Kidney (tissue), 13 donors: ENCODE measurements at regions not wholly inside any gene's neighbourhood (a gene's known extent, or its start where the extent isn't known, plus 50 kb on each side); places are given as distances from the start of the nearest gene placed in this dataset.

Experiments used
- DNase-seq, 5 donors: peaks; one replicate each; pipeline ENCODE4 v3.0.0-alpha.2; 2013 to 2020
- FAIRE-seq: peaks from 2 replicates; lab custom pipeline; 2012; peaks lifted over from hg19 to GRCh38; lab: Jason Lieb, UNC
- H3K27ac ChIP-seq, 2 donors: one replicate each; pipeline ENCODE4 v1.7.0; 2013; ENCODE audit warnings: low read depth in 2 of 2, low read length in 2 of 2, inconsistent platforms in 1 of 2
- H3K27me3 ChIP-seq: one replicate; pipeline ENCODE4 v1.7.1; 2013; ENCODE audit warnings: low read length, inconsistent platforms; ENCODE audit not compliant: control insufficient read depth, insufficient read depth
- H3K36me3 ChIP-seq, 3 donors: one replicate each; pipeline versions ENCODE4 v1.7.0 to v1.7.1; 2013; ENCODE audit warnings: low read length in 3 of 3, control low read depth in 1 of 3, inconsistent platforms in 1 of 3; ENCODE audit not compliant: insufficient read depth in 3 of 3, control insufficient read depth in 2 of 3
- H3K4me1 ChIP-seq, 3 donors: one replicate each; pipeline versions ENCODE4 v1.7.0 to v1.7.1; 2013; ENCODE audit warnings: low read length in 3 of 3, inconsistent platforms in 1 of 3, low read depth in 1 of 3; ENCODE audit not compliant: control insufficient read depth in 2 of 3, insufficient read depth in 2 of 3
- H3K4me3 ChIP-seq, 3 donors: one replicate each; pipeline versions ENCODE4 v1.7.0 to v1.8.1; 2013; ENCODE audit warnings: low read length in 3 of 3, control low read depth in 1 of 3, inconsistent platforms in 1 of 3
- H3K9ac ChIP-seq, 3 donors: one replicate each; pipeline versions ENCODE4 v1.7.0 to v1.7.1; 2013; ENCODE audit warnings: low read length in 3 of 3, control low read depth in 1 of 3, inconsistent platforms in 1 of 3
- H3K9me3 ChIP-seq, 3 donors: one replicate each; pipeline versions ENCODE4 v1.7.0 to v1.7.1; 2013; ENCODE audit warnings: low read length in 3 of 3, control low read depth in 1 of 3, inconsistent platforms in 1 of 3; ENCODE audit not compliant: control insufficient read depth in 2 of 3, insufficient read depth in 1 of 3
- intact Hi-C: fragments of 100-400 bp; cut with DNase I; formaldehyde crosslinking; loops from one replicate; pipeline ENCODE4 v1.11.1; 2022
- TF ChIP-seq, protein P1 (sequence below): IDR thresholded peaks from 3 replicates; pipeline ENCODE4 v1.5.1; 2012; ENCODE audit warnings: mild to moderate bottlenecking, moderate library complexity, borderline replicate concordance; ENCODE audit not compliant: insufficient read depth; ENCODE audit errors: extremely low read depth
- donor health status: control.
- donor health status: control.
- donor health status: control.
- donor health status: control.
- donor health status: control.
- donor health status: DM: yes; HTN: yes; CAD: no.
- donor health status: Normal renal cell carcinoma (clear cell type).

DNA sequence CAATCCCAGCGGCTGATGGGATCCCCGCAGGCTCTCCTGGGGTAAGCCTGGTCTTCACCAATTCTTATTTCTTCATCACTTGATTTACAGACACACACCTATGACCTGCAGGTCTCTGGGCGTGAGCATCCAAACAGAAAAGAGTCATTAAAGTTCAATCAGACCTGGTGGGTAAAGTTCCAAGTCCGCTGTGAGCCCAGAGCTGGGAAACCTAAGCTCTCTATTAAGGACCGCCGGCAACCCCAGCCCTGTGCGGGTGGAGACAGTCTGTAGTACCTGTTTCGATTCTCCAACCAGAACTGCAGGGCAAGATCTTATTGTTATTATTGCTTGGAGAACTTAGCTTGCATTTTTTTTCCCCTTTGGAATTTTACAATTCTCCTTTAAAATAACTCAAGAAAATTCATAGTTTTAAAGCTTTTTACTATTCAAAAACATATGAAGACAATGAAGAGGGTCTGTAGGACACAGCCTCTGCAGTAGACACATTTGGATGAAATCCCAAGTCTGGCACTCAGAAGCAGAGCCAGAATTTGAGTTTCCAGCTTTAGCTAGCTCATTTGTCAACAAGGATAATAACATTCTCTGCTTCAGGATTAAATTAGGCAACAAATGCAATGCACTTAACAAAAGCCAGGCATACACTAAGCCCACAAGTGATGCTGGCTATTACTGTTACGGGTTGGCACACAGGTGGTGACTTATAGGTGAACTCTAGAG, 376.4 kb downstream of the INSIG2 start:
- Histone ChIP-seq H3K27me3 (no peaks in the 10 kb centered on the region), H3K9me3 (no peaks in the 10 kb centered on the region), H3K27ac (no peak overlapping the region), H3K9ac (no peak overlapping the region), H3K4me1 (no peaks in the 10 kb centered on the region), H3K36me3 (no peaks in the 10 kb centered on the region), H3K4me3 (no peak overlapping the region)
- TF ChIP-seq, protein P1, sequence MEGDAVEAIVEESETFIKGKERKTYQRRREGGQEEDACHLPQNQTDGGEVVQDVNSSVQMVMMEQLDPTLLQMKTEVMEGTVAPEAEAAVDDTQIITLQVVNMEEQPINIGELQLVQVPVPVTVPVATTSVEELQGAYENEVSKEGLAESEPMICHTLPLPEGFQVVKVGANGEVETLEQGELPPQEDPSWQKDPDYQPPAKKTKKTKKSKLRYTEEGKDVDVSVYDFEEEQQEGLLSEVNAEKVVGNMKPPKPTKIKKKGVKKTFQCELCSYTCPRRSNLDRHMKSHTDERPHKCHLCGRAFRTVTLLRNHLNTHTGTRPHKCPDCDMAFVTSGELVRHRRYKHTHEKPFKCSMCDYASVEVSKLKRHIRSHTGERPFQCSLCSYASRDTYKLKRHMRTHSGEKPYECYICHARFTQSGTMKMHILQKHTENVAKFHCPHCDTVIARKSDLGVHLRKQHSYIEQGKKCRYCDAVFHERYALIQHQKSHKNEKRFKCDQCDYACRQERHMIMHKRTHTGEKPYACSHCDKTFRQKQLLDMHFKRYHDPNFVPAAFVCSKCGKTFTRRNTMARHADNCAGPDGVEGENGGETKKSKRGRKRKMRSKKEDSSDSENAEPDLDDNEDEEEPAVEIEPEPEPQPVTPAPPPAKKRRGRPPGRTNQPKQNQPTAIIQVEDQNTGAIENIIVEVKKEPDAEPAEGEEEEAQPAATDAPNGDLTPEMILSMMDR, result no peak
- intact Hi-C loops, result no loop called here
- FAIRE-seq (no peak), DNase-seq (no peak)

DNA sequence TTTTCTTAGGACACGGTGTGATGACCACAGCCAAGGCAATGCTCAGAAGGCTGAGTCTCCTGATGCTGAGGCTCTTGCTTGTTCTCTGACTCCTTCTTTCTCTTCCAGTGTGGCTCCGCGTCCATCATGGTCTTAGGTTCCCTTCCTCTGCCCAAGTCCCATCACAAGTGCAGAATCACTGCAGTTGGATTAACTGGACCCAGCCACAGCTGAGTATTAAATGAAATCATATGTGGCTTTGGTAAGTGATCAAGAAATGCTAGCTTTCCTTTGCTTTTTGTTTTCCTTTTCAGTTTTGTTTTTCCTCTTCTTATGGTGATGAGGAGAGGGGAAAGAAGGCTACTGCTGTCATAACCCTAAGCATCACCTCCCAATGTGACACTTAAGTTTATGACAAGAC, 375.8 kb downstream of the INSIG2 start:
- H3K27ac ChIP-seq, result no peak overlapping the region
- TF ChIP-seq, protein P1, result no peak
- DNase-seq (no peak), FAIRE-seq (no peak)
- no peaks in the 10 kb centered on the region for H3K9me3 ChIP-seq
- no peaks in the 10 kb centered on the region for H3K27me3 ChIP-seq
- no peak overlapping the region for H3K4me3 ChIP-seq
- H3K4me1 ChIP-seq, result no peaks in the 10 kb centered on the region
- intact Hi-C loops, result no loop called here
- H3K36me3 ChIP-seq, result no peaks in the 10 kb centered on the region
- H3K9ac ChIP-seq, result no peak overlapping the region

DNA sequence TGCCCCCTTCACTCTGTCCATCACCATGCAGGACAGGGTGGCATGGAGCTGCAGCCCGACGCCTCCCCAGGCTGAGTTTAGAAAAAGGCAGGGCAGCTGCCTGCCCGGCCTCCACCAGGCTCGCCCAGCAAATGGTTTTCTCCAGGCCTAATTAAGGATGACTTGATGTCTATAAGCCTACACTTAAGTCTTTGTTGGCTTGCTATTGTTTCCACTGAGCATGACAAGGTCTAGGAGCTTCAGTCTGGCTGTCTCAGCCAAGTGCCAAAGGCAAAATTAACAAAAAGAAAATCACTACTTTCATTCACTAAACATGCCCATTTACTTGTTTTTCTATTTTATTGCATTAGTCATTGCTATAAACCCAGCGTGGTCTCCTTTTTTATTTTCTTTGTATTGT, 372.2 kb downstream of the INSIG2 start:
- no peak overlapping the region for H3K9ac ChIP-seq
- TF ChIP-seq, protein P1, result no peak
- FAIRE-seq, result no peak
- no peak for DNase-seq
- no peak overlapping the region for H3K27ac ChIP-seq
- no peaks in the 10 kb centered on the region for H3K9me3 ChIP-seq
- intact Hi-C loops, result no loop called here
- no peaks in the 10 kb centered on the region for H3K27me3 ChIP-seq
- no peak overlapping the region for H3K4me3 ChIP-seq
- no peaks in the 10 kb centered on the region for H3K4me1 ChIP-seq
- H3K36me3 ChIP-seq, result no peaks in the 10 kb centered on the region

DNA sequence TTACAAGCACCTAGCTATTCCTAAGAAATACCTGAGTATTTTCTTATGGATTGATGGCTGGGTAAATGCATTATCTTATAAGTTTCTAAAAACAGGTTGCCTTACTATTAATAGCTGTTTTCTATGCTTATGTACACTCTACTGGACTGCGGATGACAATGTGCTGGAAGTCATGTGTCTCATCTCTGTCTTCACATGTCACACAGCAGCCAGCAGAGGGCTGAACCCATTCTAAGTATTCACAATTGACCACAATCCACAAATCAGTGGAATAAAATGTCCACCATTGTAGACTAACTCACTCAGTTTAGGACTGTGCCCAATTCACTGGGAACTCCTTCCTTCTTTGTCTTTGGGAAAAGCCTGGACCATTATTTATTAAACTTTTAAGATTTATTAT, 371.2 kb downstream of the INSIG2 start:
- no peak overlapping the region for H3K4me3 ChIP-seq
- H3K27ac ChIP-seq, result no peak overlapping the region
- H3K36me3 ChIP-seq, result no peaks in the 10 kb centered on the region
- H3K9me3 ChIP-seq, result no peaks in the 10 kb centered on the region
- intact Hi-C loops, result no loop called here
- H3K27me3 ChIP-seq, result no peaks in the 10 kb centered on the region
- TF ChIP-seq, protein P1, result no peak
- no peak for FAIRE-seq
- DNase-seq, result no peak
- no peaks in the 10 kb centered on the region for H3K4me1 ChIP-seq
- no peak overlapping the region for H3K9ac ChIP-seq
